HCT116 (cell line): ENCODE measurements at regions not wholly inside any gene's neighbourhood (a gene's known extent, or its start where the extent isn't known, plus 50 kb on each side); places are given as distances from the start of the nearest gene placed in this dataset.

Experiments
- ATAC-seq: fragments of 200-7000 bp; cut with Tn5 transposase; 2 replicates; pipeline ENCODE4 v1.9.1; 2020; ENCODE audit warnings: mild to moderate bottlenecking, moderate library complexity
- BruUV-seq: library from RNA; stranded (reverse); fragments of 400-500 nt; replicated peaks from 2 replicates; lab custom pipeline; 2021; lab: Mats Ljungman, UMichigan
- CTCF ChIA-PET: fragments of 300-600 bp; sonication (Branson Sonifier 250); formaldehyde crosslinking; loops from one replicate; lab custom pipeline; 2021; ENCODE audit warnings: antibody characterized with exemption; lab: Charles Lee
- POLR2A ChIA-PET: fragments of 300-600, 350-600 bp; sonication (Branson Sonifier 250); formaldehyde crosslinking; loops from one replicate; lab custom pipeline; 2021; ENCODE audit warnings: antibody characterized with exemption; lab: Charles Lee
- RAD21 ChIA-PET, 2 experiments: fragments of 300-600 bp; sonication (Branson Sonifier 250); formaldehyde crosslinking; loops; one replicate each; lab custom pipeline; 2023; ENCODE audit warnings: low total read pairs in 2 of 2; ENCODE audit not compliant: uncharacterized antibody in 2 of 2, unreplicated experiment in 2 of 2, low non-redundant PET in 1 of 2; lab: Charles Lee
- DNase-seq: peaks from one replicate; pipeline ENCODE4 v3.0.0-alpha.2; 2010; ENCODE audit warnings: low read depth, low spot score
- H2AFZ ChIP-seq: fragments of 200-600 bp; shearing (Covaris generic), sonication (generic); 2 replicates; pipeline ENCODE4 v1.6.1; 2017; ENCODE audit warnings: low read depth, mixed run types, mixed read lengths, antibody characterized with exemption, low read length; ENCODE audit not compliant: poor library complexity, severe bottlenecking
- H3K27ac ChIP-seq: 2 replicates; pipeline ENCODE4 v1.5.1; 2012; ENCODE audit warnings: low read depth, low read length
- H3K27me3 ChIP-seq: fragments of 200-600 bp; sonication (generic); 2 replicates; pipeline ENCODE4 v1.6.1; 2016; ENCODE audit warnings: mixed run types, low read length, mixed read lengths; ENCODE audit not compliant: insufficient read depth
- H3K36me3 ChIP-seq, 2 experiments: fragments of 200-500 bp in 1 of 2; fragments of 200-600 bp in 1 of 2; sonication (Bioruptor generic) in 1 of 2; sonication (generic) in 1 of 2; 2 replicates each; pipeline versions ENCODE4 v1.5.1 to v1.6.1; 2014 to 2016; ENCODE audit warnings: low read length in 2 of 2, inconsistent platforms in 1 of 2, mixed read lengths in 1 of 2, mixed run types in 1 of 2; ENCODE audit not compliant: insufficient read depth in 2 of 2, control insufficient read depth in 1 of 2
- H3K4me1 ChIP-seq, 2 experiments: fragments of 200-600 bp in 1 of 2; sonication (generic) in 1 of 2; 2 replicates each; pipeline versions ENCODE4 v1.5.1 to v1.6.1; 2012 to 2017; ENCODE audit warnings: low read length in 2 of 2, inconsistent platforms in 1 of 2, mild to moderate bottlenecking in 1 of 2, mixed read lengths in 1 of 2, mixed run types in 1 of 2, moderate library complexity in 1 of 2; ENCODE audit not compliant: insufficient read depth in 2 of 2, control insufficient read depth in 1 of 2
- H3K4me2 ChIP-seq: fragments of 200-600 bp; sonication (generic); 2 replicates; pipeline ENCODE4 v1.6.1; 2017; ENCODE audit warnings: mixed run types, low read length, mixed read lengths
- H3K4me3 ChIP-seq, 2 experiments: fragments of 200-600 bp in 1 of 2; sonication (generic) in 1 of 2; replicated peaks in 1 of 2; 2 replicates each; pipeline ENCODE4 v1.5.1; 2011 to 2016; ENCODE audit warnings: low read length in 2 of 2, control low read depth in 1 of 2, low read depth in 1 of 2, mild to moderate bottlenecking in 1 of 2, mixed read lengths in 1 of 2, mixed run types in 1 of 2
- H3K79me2 ChIP-seq: fragments of 200-600 bp; sonication (generic); 2 replicates; pipeline ENCODE4 v1.6.1; 2017; ENCODE audit warnings: mild to moderate bottlenecking, mixed run types, low read length, moderate library complexity, mixed read lengths; ENCODE audit not compliant: insufficient read depth
- H3K9ac ChIP-seq: fragments of 200-600 bp; sonication (generic); 2 replicates; pipeline ENCODE4 v1.6.1; 2016; ENCODE audit warnings: low read length, mixed read lengths
- H3K9me2 ChIP-seq: fragments of 200-600 bp; sonication (generic), shearing (Covaris generic); 2 replicates; pipeline ENCODE4 v1.6.1; 2017; ENCODE audit warnings: mixed run types, mild to moderate bottlenecking, moderate library complexity; ENCODE audit not compliant: insufficient read depth
- H3K9me3 ChIP-seq, 2 experiments: fragments of 200-500 bp in 1 of 2; fragments of 200-600 bp in 1 of 2; sonication (Bioruptor generic) in 1 of 2; sonication (generic) in 1 of 2; 2 replicates each; pipeline ENCODE4 v1.6.1; 2014 to 2017; ENCODE audit warnings: low read length in 2 of 2, mixed read lengths in 2 of 2, inconsistent platforms in 1 of 2, low read depth in 1 of 2, mild to moderate bottlenecking in 1 of 2, mixed run types in 1 of 2, moderate library complexity in 1 of 2; ENCODE audit not compliant: control insufficient read depth in 1 of 2, insufficient read depth in 1 of 2
- H4K20me1 ChIP-seq: fragments of 200-600 bp; sonication (generic), shearing (Covaris generic); 2 replicates; pipeline ENCODE4 v1.6.1; 2017; ENCODE audit warnings: mixed run types, mild to moderate bottlenecking, moderate library complexity; ENCODE audit not compliant: insufficient read depth
- ATF3 ChIP-seq: IDR thresholded peaks from 2 replicates; pipeline ENCODE4 v1.6.1; 2012
- CBX3 ChIP-seq: IDR thresholded peaks from 2 replicates; pipeline ENCODE4 v1.6.1; 2012; ENCODE audit warnings: low read depth
- CEBPB ChIP-seq: IDR thresholded peaks from 2 replicates; pipeline ENCODE4 v1.6.1; 2012; ENCODE audit warnings: low read depth
- CTCF ChIP-seq, 3 experiments: fragments of 200-600 bp in 1 of 3; sonication (generic) in 1 of 3; IDR thresholded peaks in 2 of 3; conservative IDR thresholded peaks in 1 of 3; 2 replicates each; pipeline ENCODE4 v1.5.1; 2012 to 2017; ENCODE audit warnings: low read depth in 2 of 3, low read length in 2 of 3, antibody characterized with exemption in 1 of 3, borderline replicate concordance in 1 of 3, control low read depth in 1 of 3, mild to moderate bottlenecking in 1 of 3, mixed read lengths in 1 of 3, mixed run types in 1 of 3, moderate library complexity in 1 of 3; ENCODE audit not compliant: insufficient read depth in 1 of 3
- EGR1 ChIP-seq: IDR thresholded peaks from 2 replicates; pipeline ENCODE4 v1.6.1; 2012; ENCODE audit warnings: low read depth
- ELF1 ChIP-seq: IDR thresholded peaks from 2 replicates; pipeline ENCODE4 v1.6.1; 2012; ENCODE audit warnings: low read depth, borderline replicate concordance
- EZH2phosphoT487 ChIP-seq: fragments of 200-600 bp; IDR thresholded peaks from 2 replicates; pipeline ENCODE4 v1.6.1; 2018; ENCODE audit warnings: antibody characterized with exemption, borderline replicate concordance
- FOSL1 ChIP-seq: IDR thresholded peaks from 2 replicates; pipeline ENCODE4 v1.6.1; 2012; ENCODE audit warnings: low read depth
- JUND ChIP-seq: IDR thresholded peaks from 2 replicates; pipeline ENCODE4 v1.6.1; 2012
- POLR2A ChIP-seq: IDR thresholded peaks from 2 replicates; pipeline ENCODE4 v1.7.0; 2011; ENCODE audit warnings: borderline replicate concordance; ENCODE audit not compliant: insufficient read depth, insufficient read length; ENCODE audit errors: extremely low read depth
- POLR2AphosphoS5 ChIP-seq: IDR thresholded peaks from 2 replicates; pipeline ENCODE4 v1.6.1; 2011; ENCODE audit warnings: mild to moderate bottlenecking, low read depth, low read length, moderate library complexity
- RAD21 ChIP-seq: IDR thresholded peaks from 2 replicates; pipeline ENCODE4 v1.6.1; 2012; ENCODE audit warnings: low read depth, mild to moderate bottlenecking
- REST ChIP-seq: IDR thresholded peaks from 2 replicates; pipeline ENCODE4 v1.6.1; 2012; ENCODE audit warnings: low read depth
- SIN3A ChIP-seq: IDR thresholded peaks from 2 replicates; pipeline ENCODE4 v1.6.1; 2012; ENCODE audit warnings: low read depth
- SP1 ChIP-seq: IDR thresholded peaks from 2 replicates; pipeline ENCODE4 v1.6.1; 2012; ENCODE audit warnings: low read depth
- YY1 ChIP-seq: IDR thresholded peaks from 2 replicates; pipeline ENCODE4 v1.6.1; 2011; ENCODE audit warnings: low read length, low read depth, moderate library complexity, mild to moderate bottlenecking; ENCODE audit not compliant: insufficient replicate concordance; ENCODE audit errors: extremely low read depth
- ZFX ChIP-seq: fragments of 450-650 bp; IDR thresholded peaks from 2 replicates; pipeline ENCODE4 v1.6.1; 2017
- ZNF274 ChIP-seq: fragments of 200-500 bp; sonication (Bioruptor generic); IDR thresholded peaks from 2 replicates; pipeline ENCODE4 v1.6.1; 2014; ENCODE audit warnings: mild to moderate bottlenecking, low read depth, low read length, inconsistent platforms
- intact Hi-C: fragments of 100-400 bp; cut with micrococcal nuclease; formaldehyde crosslinking; loops from 2 replicates; pipeline ENCODE4 v1.10.0; 2022
- TF ChIP-seq, protein P1 (sequence below): IDR thresholded peaks from 2 replicates; pipeline ENCODE4 v1.6.1; 2011; ENCODE audit warnings: mild to moderate bottlenecking, low read length, moderate library complexity; ENCODE audit not compliant: insufficient replicate concordance; ENCODE audit errors: extremely low read depth

- peak; percentile 11; the same call in 1 of the 2 replicates for ATAC-seq
- H3K4me2 ChIP-seq: peak overlapping the region; percentile 79
- CTCF ChIA-PET: no interaction called here
- TF ChIP-seq SIN3A: no peak
- TF ChIP-seq ZNF274: no peak
- TF ChIP-seq ELF1: no peak
- no peak for TF ChIP-seq ZFX
- no peak for TF ChIP-seq POLR2AphosphoS5
- peak; percentile 64; the same call in 1 of the 2 replicates for TF ChIP-seq CBX3
- no peak for TF ChIP-seq RAD21
- no peak for TF ChIP-seq POLR2A
- peak; percentile 58 for TF ChIP-seq SP1
- peak; percentile 52; the same call in 1 of the 2 replicates for TF ChIP-seq JUND
- no peak for TF ChIP-seq YY1
- TF ChIP-seq REST: no peak
- TF ChIP-seq FOSL1: peak; percentile 53; the same call in 1 of the 2 replicates
- no peak for TF ChIP-seq ATF3
- no peak for TF ChIP-seq CTCF (IDR thresholded peaks at IDR 0.05 in 2 of 3, conservative IDR thresholded peaks at IDR 0.05 in 1 of 3; ENCODE audit: borderline replicate concordance in 1 of 3, insufficient read depth in 1 of 3, low read depth in 2 of 3, low read length in 2 of 3)
- TF ChIP-seq EGR1: no peak
- TF ChIP-seq, protein P1, sequence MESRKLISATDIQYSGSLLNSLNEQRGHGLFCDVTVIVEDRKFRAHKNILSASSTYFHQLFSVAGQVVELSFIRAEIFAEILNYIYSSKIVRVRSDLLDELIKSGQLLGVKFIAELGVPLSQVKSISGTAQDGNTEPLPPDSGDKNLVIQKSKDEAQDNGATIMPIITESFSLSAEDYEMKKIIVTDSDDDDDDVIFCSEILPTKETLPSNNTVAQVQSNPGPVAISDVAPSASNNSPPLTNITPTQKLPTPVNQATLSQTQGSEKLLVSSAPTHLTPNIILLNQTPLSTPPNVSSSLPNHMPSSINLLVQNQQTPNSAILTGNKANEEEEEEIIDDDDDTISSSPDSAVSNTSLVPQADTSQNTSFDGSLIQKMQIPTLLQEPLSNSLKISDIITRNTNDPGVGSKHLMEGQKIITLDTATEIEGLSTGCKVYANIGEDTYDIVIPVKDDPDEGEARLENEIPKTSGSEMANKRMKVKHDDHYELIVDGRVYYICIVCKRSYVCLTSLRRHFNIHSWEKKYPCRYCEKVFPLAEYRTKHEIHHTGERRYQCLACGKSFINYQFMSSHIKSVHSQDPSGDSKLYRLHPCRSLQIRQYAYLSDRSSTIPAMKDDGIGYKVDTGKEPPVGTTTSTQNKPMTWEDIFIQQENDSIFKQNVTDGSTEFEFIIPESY: no peak
- no peak for TF ChIP-seq EZH2phosphoT487
- TF ChIP-seq CEBPB: no peak
Measured at GRCh38 chr10:21334891-21335696, 190.4 kb downstream of the SKIDA1 start.

More at GRCh38 chr10:21334891-21335696, 190.4 kb downstream of the SKIDA1 start:
- no TSS peak for BruUV-seq
- Histone ChIP-seq H3K9ac (peak overlapping the region; percentile 12; the same call in 1 of the 2 replicates), H3K79me2 (no peaks in the 10 kb centered on the region), H3K27ac (peak overlapping the region; percentile 4; the same call in 1 of the 2 replicates), H4K20me1 (no peaks in the 10 kb centered on the region), H3K4me1 (peaks cover 71 to 83% of the 10 kb centered on the region in 2 experiments), H3K27me3 (no peaks in the 10 kb centered on the region), H3K9me3 (no peaks in the 10 kb centered on the region), H3K4me3 (peak overlapping the region in 1 of 2 experiments; percentile 5; a peak in 1 of 4 replicates), H3K9me2 (no peaks in the 10 kb centered on the region), H2AFZ (peak overlapping the region; percentile 33), H3K36me3 (no peaks in the 10 kb centered on the region)
- intact Hi-C loops: no loop called here
- no peak for DNase-seq
- ChIA-PET POLR2A (no interaction called here), RAD21 (interaction anchor here in 1 of 2 experiments (1.7 kb wide), 1 partner anchor 57 kb away, joined by 3 read pairs; no protein-coding TSS in a partner anchor)
